ENCODE measurements at regions not wholly inside any gene's neighbourhood (a gene's known extent, or its start where the extent isn't known, plus 50 kb on each side); places are given as distances from the start of the nearest gene placed in this dataset.

DNA sequence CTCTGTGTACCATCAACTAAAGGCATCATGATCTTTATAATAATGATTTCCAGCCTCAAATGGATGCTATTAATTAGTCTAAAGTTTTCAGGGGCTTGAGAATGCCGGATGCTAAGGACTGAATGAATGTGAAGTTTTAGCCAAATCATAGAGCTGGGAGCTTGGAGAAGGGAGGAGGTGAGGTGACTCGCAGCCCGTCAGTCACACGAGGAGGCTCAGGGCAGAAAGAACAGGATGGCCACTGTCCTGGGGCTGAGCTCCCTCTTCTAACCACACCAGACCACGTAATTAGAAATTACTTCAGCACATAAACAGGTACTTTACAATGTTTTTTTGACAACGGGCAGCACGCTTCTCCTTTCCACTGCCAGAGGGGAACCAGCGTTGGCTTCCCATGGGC lies 222.6 kb downstream of the NPR3 start:
- intact Hi-C loops (cut with DNase I), result no loop called here
- Histone ChIP-seq H3K27ac (no peak overlapping the region), H3K9me3 (no peaks in the 10 kb centered on the region), H3K27me3 (no peaks in the 10 kb centered on the region), H3K4me3 (no peak overlapping the region), H3K4me1 (no peaks in the 10 kb centered on the region), H3K36me3 (no peaks in the 10 kb centered on the region)
- no peak for DNase-seq
- no peak for TF ChIP-seq POLR2A (IDR thresholded peaks at IDR 0.05)
- TF ChIP-seq EP300 (IDR thresholded peaks at IDR 0.05), result no peak
- WGBS, 2 donors, result 85 to 88% methylated on average over 8 of the region's 8 CpGs

DNA sequence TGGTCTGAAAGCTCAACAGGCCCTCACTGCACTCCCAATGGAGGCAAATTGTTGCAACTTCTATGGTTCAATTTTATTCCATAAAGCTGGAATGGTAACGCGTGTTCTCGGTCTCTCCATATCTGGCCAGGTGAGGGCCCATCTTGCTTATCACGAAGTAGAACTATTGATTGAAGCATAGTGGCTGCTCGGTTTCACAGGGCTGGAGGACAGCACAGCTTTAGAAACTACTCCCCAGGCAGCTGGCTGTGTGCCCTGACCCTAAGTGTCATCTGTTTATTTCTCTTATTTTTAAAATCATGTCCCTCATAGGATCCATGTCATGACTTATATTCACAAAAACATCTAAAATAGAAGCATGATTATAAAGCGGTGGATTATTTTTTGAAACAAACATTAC lies 223.4 kb downstream of the NPR3 start:
- H3K9me3 ChIP-seq, result no peaks in the 10 kb centered on the region
- H3K36me3 ChIP-seq, result no peaks in the 10 kb centered on the region
- no peak overlapping the region for H3K4me3 ChIP-seq
- WGBS, 2 donors, result 76 to 88% methylated on average over 6 of the region's 6 CpGs
- no peaks in the 10 kb centered on the region for H3K4me1 ChIP-seq
- no peak overlapping the region for H3K27ac ChIP-seq
- intact Hi-C loops (cut with DNase I), result no loop called here
- no peak for DNase-seq
- no peak for TF ChIP-seq EP300 (IDR thresholded peaks at IDR 0.05)
- TF ChIP-seq, protein P1, sequence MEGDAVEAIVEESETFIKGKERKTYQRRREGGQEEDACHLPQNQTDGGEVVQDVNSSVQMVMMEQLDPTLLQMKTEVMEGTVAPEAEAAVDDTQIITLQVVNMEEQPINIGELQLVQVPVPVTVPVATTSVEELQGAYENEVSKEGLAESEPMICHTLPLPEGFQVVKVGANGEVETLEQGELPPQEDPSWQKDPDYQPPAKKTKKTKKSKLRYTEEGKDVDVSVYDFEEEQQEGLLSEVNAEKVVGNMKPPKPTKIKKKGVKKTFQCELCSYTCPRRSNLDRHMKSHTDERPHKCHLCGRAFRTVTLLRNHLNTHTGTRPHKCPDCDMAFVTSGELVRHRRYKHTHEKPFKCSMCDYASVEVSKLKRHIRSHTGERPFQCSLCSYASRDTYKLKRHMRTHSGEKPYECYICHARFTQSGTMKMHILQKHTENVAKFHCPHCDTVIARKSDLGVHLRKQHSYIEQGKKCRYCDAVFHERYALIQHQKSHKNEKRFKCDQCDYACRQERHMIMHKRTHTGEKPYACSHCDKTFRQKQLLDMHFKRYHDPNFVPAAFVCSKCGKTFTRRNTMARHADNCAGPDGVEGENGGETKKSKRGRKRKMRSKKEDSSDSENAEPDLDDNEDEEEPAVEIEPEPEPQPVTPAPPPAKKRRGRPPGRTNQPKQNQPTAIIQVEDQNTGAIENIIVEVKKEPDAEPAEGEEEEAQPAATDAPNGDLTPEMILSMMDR (IDR thresholded peaks at IDR 0.05), result no peak
- TF ChIP-seq POLR2A (IDR thresholded peaks at IDR 0.05), result no peak
- no peak for TF ChIP-seq POLR2AphosphoS5 (IDR thresholded peaks at IDR 0.05)
- no peaks in the 10 kb centered on the region for H3K27me3 ChIP-seq

DNA sequence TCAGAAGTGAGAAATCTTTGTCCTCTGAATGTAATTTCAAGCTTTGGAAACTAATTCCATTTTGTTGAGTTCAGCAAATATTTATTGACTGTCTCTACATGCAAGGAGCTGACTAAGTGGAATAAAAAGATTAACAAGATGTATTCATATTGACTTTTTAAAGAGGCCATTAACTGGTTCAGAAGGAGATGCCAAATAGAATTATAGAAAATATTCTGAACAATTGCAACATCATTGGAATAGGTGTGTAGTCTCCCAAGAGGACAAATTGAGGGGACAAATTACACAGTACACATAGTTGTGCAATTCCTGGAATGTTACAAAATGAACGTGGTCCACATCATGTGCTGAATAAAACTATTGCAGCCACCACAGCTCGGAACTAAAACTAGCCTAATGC lies 224.2 kb downstream of the NPR3 start:
- 76 to 80% methylated on average over 2 of the region's 2 CpGs for WGBS, 2 donors
- intact Hi-C loops (cut with DNase I), result no loop called here
- no peaks in the 10 kb centered on the region for H3K36me3 ChIP-seq
- no peak overlapping the region for H3K4me3 ChIP-seq
- DNase-seq, result no peak
- no peaks in the 10 kb centered on the region for H3K4me1 ChIP-seq
- no peaks in the 10 kb centered on the region for H3K9me3 ChIP-seq
- H3K27ac ChIP-seq, result no peak overlapping the region
- no peak for TF ChIP-seq EP300 (IDR thresholded peaks at IDR 0.05)
- no peak for TF ChIP-seq POLR2AphosphoS5 (IDR thresholded peaks at IDR 0.05)
- TF ChIP-seq POLR2A (IDR thresholded peaks at IDR 0.05), result no peak
- TF ChIP-seq, protein P1 (IDR thresholded peaks at IDR 0.05), result no peak
- no peaks in the 10 kb centered on the region for H3K27me3 ChIP-seq

DNA sequence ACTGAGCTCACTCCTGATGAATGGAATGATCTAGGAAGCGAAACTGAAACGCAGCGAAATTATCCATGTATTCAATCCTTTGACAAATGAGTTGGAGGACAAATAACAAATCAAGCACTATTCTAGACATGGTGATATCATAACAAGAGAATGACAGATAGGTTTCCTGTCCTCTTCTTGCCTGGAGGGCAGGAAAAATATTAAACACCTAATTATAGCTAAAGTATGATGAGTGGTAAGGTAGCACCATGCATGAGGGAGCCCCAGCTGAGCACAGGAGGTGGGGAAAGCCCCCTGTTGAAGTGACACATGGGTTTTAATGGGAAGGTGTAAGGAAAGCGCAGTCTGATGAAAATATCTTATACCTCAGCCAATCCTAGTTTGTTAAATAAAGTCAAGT lies 225.2 kb downstream of the NPR3 start:
- no peaks in the 10 kb centered on the region for H3K4me1 ChIP-seq
- no peak overlapping the region for H3K27ac ChIP-seq
- no peaks in the 10 kb centered on the region for H3K36me3 ChIP-seq
- 91 to 93% methylated on average over 4 of the region's 4 CpGs for WGBS, 2 donors
- TF ChIP-seq EP300 (IDR thresholded peaks at IDR 0.05) (no peak), POLR2AphosphoS5 (IDR thresholded peaks at IDR 0.05) (no peak), POLR2A (IDR thresholded peaks at IDR 0.05) (no peak)
- TF ChIP-seq, protein P1 (IDR thresholded peaks at IDR 0.05), result no peak
- no peak overlapping the region for H3K4me3 ChIP-seq
- intact Hi-C loops (cut with DNase I), result no loop called here
- H3K9me3 ChIP-seq, result no peaks in the 10 kb centered on the region
- DNase-seq, result no peak
- H3K27me3 ChIP-seq, result no peaks in the 10 kb centered on the region

DNA sequence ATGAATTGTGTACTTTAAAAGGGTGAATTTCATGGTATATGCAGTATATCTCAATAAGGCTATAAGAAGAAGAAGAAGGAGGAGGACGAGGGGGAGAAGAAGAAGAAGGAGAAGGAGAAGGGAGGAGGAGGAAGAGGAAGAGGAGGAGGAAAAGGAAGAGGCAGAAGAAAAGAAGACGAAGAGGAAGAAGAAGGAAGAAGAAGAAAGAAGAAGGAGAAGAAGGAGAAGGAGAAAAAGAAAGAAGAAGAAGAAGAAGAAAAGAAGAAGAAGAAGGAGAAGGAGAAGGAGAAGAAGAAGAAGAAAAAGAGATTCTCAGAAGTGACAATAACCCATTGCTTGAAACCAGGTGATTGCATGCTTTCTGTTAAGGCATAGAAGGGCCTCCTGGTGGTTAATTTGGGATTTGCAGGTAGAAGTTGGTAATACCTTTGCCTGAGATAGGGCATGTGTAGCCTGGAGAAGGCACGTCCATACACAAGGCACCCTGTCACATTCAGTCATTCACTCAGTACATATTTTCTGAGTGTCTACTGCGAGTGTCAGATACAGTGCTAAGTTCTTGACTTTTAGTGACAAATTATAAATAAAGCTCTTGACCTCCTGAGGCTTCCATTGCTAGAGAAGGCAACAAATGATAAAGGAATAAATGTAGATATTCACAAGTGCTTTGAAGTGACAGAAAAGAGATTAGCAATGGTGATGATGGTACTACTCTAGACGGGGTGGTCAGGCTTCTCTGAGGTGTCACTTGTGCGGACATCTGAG lies 231.3 kb downstream of the NPR3 start:
- TF ChIP-seq POLR2AphosphoS5 (IDR thresholded peaks at IDR 0.05) (no peak), EP300 (IDR thresholded peaks at IDR 0.05) (no peak), POLR2A (IDR thresholded peaks at IDR 0.05) (no peak)
- TF ChIP-seq, protein P1 (IDR thresholded peaks at IDR 0.05), result no peak
- intact Hi-C loops (cut with DNase I), result no loop called here
- Histone ChIP-seq H3K4me1 (no peaks in the 10 kb centered on the region), H3K4me3 (no peak overlapping the region), H3K27ac (no peak overlapping the region), H3K9me3 (no peaks in the 10 kb centered on the region), H3K36me3 (no peaks in the 10 kb centered on the region), H3K27me3 (no peaks in the 10 kb centered on the region)
- 61 to 76% methylated on average over 6 of the region's 6 CpGs for WGBS, 2 donors
- no peak for DNase-seq
